ENCODE measurements at regions not wholly inside any gene's neighbourhood (a gene's known extent, or its start where the extent isn't known, plus 50 kb on each side); places are given as distances from the start of the nearest gene placed in this dataset.

DNA sequence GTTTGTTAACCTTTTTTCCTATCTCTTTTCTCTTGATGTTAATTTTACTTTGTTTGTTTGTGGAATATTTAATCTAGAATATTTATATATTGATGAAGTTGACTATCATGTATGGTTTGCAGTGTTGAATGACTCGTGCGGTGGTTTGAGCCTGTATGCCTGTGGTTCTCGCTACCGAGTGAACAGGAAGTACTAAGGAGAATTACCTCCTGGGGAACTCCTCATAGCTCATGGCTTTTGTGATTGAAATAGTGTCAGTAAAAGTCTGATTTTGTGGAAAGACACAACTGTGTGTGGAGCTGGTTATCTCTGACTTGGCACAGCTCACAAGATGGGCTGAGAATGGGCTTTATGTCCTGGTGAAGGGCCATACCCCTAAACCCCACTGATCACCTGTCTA lies 498.6 kb downstream of the GLRX3 start:
- DNase-seq, result peak; percentile 9 to 51 (median 35)

DNA sequence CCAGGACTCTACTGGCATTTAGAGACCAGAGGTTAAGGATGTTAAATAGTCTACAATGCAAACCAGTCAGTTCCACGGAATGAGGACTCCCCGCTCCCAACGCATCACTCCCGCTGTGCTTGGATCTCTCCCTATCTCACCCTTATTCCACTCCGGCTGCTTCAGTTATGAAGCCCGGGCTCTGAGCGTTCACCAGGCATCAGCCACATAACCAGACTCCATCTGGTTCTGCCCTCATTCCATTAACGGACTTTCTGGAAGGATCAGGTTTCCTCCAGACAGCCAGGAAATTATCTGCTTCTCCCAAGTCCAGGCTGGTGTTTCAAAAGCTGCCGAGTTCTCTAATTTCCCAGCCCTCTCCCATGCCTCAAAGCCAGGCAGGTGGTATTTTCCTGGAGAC lies 499.3 kb downstream of the GLRX3 start:
- no peak for DNase-seq

DNA sequence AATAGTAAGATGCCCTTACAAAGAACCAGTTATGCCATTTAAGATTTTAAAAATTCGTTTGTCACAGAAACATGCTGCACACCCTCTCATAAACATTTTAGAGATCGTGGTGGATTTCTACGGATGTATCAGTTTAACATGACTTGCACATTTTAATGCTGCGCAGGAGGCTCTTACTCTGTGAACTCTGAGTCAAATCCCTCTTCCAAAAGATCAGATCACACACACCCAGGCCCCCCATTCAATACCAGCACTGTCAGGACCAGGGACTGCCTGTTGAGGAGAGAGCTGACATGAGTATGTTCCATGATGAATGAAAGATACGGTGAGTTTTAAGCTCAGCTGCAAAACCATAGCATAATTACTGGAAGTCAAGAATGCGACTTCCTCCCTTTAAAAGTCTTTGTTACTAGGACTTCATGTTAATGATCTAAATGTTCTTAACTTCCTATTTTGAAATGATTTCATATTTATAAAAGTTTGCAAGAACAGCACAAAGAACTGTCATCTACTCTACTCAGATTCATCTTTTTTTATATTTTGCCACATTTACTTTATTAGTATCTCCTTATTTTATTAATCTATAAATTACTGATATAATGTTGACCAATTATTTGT lies 500.2 kb downstream of the GLRX3 start:
- peak in 3 of 4 experiments; percentile 13 to 60 (median 46) for DNase-seq

DNA sequence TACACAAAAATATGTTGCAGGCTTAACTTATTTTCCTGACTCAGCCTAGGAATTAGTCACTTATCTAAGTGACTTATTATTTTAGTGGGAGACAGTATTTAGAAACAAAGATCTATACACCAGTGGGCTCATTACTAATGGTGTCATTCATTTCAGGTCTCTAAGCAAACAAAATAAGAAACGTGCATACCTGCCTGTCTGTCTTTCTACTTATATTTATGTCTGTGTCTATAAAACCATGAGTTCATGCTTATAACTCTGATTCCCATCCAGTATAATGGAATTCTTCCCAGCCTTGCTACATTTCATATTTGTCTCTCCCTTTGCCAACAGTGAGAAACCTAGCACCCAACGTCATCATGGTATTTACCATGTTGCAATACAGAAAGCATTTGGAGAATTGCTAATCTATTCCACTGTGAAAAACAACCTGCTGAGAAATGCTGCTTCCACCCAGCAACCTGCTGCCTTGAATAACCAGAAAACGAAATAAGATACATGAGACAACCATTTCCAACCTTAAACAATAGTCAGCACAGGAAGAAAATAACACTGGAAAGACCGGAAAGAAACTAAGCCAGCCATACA lies 501.0 kb downstream of the GLRX3 start:
- peak in 1 of 4 experiments; percentile 7 for DNase-seq

DNA sequence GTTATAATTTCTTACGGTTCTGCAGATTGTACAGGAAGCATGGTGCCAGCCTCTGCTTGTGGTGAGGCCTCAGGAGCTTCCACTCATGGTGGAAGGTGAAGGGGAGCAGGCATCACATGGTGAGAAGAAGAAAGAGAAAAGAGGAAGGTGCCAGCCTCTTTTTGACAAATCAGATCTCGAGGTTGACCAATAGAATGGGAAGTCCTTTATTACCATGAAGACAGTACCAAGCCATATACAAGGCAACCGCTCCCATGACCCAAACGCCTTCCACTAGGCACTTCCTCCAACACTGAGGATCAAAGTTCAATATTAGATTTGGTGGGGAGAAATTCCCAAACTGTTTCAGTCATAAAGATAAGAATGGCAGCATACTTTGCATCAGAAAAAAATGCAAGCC lies 502.8 kb downstream of the GLRX3 start:
- peak; percentile 17 to 50 (median 42) for DNase-seq

DNA sequence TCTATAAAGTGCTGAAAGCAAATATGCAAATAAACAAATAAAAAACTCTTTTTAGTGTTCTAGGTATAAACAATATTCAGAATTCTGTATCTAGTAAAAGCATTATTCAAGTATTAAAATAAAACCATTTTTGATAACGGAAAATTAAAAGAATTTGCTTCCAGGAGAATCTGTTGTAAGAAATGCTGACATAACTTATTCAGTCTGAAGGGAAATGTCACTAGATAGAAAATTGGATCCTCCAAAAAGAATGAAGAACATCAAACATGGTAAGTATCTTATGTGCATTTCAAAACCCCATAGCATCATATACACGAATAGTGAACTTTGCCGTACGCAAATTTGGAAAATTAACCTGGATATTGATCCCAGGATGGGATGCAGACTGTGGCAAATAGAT lies 506.7 kb downstream of the GLRX3 start:
- DNase-seq, result no peak

DNA sequence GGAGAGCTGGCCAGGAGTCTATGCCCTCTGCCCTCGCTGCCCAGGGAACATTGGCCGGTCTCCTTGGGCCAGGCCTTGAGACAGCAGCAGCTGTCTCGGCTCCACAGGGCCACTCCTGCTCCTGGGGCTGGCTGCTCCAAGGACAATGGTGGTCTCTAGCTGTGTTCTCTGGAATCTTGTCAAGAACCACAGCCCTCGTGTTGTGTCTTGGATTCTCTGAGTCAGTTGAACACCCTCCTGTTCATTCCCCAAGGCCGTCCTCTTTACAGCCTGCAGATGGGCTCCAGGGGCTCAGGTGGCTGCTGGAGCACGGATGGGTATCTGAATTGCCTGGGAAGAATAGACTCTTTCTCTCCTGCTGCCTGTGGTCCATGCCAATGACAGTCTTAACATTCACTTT lies 511.1 kb downstream of the GLRX3 start:
- DNase-seq, result no peak

DNA sequence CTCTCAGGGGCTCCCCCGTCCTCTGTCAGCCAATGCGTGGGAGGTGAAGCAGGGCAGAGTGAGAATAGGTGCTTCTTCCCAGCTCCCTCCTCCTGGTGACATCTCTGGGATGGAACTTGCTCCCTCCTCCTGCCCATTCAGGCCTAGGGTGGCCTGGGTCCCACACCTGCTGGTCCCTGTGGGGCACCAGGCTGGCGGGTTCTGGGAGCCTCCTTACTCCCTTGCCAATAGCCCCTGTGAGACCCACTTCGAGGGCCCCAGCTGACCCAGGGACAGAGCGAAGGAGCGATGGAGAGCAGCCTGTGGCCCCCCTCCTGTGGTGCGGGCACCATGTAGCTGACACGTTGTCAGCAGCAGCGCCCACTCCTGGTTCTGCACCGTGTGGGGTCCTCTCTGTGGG lies 512.6 kb downstream of the GLRX3 start:
- DNase-seq, result no peak

DNA sequence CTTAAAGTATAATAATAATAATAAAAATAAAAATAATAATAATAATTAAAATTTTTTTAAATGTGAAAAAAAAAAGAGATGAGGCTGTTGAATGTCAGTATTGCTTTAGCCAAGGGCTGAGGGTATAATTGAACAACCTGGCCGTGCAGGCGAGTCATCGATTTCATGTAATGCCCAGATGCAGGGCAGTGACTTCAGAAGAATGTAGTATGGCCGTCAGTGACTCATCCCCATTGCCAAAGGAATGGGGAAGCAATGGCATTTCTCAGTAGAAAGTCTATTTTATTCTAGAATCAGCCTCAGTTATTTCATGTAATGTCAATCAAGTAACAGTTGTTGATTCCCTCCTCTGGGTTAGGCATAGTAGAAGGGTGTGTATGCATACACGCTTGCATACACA lies 516.4 kb downstream of the GLRX3 start:
- DNase-seq, result peak; percentile 24 to 65 (median 54)

DNA sequence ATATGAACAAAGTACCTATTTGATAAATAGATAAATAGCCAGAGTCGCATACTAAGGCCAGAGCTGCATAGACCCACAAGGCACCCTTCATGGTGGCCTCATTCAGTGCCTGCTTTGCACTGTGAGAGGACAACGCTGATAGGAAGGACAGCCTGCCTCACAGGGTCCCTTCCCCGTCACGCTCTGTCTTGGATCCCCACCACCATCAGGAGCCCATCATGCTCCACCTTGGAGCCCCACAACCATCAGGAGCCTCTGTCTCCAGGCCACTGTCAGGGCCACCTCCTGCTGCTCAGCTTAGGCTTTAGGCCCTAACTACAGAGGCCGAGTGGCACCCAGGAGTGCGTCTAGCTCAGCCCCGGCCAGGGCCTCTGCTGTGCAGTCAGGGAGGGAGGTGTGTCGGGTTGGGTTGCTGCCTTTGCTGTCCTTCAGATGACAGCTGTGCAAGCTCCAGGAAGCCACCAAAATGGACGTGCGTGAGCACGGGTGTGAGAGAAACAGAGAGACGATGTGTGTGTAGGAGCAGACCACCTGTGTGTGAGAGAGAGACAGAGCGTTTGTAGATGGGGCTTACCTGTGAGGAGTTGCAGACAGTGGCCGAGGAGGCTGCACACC lies 516.9 kb downstream of the GLRX3 start:
- DNase-seq, result no peak

DNA sequence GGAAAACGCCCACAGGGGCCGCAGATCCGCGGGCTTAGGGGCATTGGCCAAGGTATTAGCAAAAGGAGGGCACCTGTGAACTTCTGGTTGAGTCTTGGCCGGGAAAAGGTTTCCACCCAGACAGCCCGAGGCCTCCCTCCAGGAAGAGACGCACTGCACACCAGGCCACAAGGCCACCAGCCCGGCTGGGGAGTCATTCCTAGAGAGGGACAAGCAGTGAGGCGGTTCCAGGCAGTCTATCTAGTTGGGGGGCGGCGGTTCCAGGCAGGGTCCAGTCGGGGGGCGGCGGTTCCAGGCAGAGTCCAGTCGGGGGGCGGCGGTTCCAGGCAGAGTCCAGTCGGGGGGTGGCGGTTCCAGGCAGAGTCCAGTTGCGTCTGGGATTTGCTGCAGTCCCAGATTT lies 518.5 kb downstream of the GLRX3 start:
- no peak for DNase-seq

DNA sequence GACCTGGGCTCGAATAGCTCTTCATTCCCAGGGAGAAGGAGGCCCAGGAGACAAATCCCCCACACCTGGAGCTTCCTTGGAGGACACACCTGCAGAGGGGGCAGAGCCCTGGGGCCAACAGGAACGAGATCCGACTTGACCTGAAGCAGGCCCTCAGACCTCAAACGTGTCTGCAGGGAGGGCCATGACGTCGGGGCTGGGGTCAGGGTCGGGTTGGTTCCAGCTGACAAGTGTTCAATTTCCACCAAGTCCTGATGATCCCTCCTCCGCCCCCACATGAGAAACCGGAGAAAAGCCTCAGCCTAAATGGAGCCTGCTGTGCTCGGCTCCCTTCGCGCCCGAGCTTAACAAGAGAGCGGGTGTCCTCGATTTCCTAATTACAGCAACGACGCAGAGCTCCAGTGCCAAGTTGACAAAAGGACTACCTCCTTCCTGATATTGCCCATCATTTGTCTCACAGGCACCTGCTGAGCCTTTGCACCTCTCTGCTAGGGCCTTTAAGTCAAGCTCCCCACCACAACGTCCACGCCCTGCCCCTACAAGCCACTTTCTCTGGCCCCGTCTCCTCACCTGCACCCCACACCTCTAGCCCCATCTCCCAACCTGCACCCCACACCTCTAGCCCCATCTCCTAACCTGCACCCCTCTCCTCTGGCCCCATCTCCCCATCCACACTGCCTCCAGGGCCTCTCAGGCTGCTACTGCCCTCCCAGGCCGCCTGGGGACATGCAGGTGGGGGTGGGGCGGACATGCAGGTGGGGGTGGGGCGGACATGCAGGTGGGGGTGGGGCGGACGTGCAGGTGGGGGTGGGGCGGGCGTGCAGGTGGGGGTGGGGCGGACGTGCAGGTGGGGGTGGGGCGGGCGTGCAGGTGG lies 519.4 kb downstream of the GLRX3 start:
- DNase-seq, result no peak

DNA sequence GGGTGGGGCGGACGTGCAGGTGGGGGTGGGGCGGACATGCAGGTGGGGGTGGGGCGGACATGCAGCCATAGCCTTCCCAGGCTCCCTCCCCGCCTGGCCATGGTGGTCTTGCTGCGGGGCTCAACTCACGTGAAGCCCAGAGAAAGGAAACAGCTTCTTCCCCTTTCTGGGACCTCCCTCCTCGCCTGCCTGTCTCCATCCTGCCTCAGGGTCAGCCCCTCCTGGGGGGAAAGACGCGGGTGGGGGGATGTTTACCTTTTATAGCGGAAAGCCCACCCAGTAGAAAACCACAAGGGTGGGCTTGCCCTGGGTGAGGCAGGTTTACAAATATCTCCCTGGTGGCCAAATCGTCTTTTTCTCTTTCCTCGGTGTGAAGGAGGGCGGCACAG lies 520.0 kb downstream of the GLRX3 start:
- DNase-seq, result no peak

DNA sequence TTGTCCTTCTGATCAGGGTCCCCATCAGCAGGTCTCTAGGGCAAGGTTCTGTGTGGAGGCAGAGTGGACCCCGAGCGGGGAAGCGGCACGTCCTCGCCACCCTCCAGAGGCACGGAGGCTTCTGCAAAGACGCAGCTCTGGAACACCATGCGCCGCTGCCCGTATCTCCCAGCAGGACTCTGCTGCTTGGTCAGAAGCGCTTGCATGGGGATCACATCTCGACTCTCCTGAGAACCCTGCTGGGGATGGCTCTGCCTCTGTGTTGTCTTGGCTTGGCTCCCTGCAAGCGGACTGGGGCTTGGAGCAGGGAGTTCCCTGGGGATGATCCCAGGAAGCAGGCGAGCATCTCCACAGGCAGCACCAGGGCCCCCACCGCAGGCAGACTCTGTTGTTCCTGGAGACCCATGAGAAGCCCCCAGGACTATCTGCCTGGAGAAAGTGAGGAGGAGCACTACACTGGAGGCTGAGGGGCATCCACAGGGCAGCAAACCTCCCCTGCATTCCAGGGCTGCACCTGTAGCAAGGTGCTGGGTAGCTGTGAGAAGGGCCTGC lies 520.5 kb downstream of the GLRX3 start:
- no peak for DNase-seq

DNA sequence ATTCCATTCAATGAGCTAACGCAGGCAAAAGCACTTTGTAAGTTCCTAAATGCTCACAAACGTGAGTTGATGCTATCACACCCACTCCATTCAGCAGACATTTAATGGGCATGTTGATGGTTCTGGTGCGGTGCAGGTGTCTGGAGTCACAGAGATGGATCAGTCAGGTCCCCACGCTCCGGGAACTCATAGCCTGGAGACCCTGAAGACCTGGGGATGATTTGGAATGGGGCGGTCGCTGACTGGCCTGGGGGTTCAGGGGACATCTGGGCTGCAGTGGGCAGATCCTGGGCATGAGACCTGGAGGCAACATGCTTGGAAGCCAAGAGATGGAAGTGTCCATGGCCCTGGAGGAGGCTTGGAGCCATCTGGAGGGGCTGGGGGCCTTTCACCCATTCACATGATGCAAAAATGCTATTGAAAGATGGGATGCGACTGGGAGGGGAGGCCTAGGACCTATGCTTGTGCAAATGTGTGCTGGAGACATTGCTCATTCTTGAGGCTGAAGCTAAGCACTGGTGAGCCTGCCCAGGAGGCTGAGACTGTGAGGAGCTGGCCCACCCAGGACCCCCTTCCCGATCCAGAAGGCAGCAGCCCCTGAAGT lies 522.6 kb downstream of the GLRX3 start:
- no peak for DNase-seq

DNA sequence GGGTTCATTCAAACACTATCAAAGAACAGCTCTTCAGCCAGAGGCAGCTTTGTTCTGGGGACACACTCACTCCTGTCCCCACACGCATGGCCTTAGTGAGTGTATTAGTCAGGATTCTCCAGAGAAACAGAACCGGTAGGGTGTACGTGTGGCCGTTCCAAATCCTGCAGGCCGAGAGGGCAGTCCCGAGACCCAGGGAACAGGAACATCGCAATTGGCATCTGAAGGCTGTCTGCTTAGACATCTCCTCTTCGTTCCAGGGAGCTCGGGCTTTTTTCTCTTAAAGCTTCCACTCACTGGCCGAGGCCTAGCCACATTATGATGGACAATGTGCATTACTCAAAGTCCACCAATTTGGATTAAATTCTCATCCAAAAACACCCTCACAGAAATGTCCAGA lies 523.3 kb downstream of the GLRX3 start:
- no peak for DNase-seq

DNA sequence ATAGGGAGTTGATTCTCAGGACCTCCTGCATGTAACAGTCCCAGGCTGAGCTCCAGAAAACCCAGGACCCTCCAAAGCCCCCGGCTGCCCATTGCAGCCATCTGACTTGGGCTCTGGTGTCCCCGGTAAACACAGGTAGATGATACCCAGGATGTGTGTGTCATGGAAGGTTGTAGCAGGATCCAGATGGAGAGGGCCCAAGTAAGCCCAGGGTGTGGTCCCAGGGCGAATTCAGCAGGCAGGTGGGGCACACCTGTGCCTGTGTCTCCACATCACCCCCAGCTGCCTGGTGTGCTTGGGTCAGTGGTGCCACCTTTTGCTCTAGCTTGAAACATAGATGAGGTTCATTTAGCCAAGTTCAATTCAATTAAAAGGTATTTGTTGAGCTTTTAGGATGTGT lies 524.1 kb downstream of the GLRX3 start:
- no peak for DNase-seq

DNA sequence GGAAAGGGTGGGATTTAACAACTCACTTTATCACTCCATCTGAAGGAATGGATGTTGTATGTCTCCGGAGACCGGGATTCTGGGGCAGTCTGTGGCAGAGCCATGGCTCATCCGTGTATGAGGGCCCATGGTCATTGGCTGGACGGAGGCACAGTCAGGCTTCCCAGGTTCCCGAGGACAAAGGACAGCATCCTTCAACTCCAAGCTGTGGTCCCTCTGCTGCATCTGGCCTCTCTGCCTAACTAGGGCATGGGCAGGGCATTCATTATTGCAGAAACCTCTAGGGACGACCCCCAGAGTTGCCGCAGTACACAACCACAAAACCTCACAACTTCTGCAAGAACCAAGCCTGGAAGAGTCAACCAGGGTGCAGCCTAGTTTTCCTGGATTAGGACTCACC lies 525.2 kb downstream of the GLRX3 start:
- no peak for DNase-seq

DNA sequence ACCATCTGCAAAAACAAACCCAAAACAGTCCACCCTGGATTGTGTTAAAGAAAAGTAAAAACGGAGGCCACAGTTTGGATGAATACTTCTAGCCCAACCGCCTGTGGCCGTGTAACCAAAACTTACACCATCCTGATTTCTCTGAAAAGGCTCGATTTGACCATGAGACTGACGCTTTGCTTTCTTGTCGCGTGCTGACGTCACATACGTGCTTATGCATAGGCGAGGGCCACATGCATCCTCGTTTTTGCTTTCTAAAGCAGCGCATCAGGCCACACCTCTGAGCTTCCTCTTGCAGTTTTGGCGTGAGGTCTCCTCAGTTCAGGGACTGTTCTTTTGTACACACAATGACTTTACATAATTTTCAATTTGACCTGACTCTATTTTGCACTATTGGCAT lies 526.6 kb downstream of the GLRX3 start:
- no peak for DNase-seq

DNA sequence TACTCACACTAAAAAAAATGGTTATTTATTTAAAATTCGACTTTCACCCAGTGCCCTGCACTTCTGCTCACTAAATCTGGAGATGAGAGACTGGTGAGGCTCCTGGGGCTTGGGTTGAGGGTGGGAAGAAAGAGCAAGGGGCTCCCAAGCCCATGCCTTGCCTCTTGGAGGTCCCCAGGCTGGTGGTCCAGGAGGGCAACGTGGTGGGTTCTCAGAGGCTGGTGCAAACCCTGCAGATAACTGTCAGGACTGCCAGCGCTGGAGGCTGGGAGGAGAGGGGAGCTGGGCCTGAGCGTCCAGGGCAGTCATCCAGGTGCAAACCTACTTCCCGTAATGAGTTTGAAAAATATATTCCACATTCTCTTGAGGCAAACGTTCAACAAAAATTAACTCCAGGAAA lies 528.3 kb downstream of the GLRX3 start:
- DNase-seq, result no peak

DNA sequence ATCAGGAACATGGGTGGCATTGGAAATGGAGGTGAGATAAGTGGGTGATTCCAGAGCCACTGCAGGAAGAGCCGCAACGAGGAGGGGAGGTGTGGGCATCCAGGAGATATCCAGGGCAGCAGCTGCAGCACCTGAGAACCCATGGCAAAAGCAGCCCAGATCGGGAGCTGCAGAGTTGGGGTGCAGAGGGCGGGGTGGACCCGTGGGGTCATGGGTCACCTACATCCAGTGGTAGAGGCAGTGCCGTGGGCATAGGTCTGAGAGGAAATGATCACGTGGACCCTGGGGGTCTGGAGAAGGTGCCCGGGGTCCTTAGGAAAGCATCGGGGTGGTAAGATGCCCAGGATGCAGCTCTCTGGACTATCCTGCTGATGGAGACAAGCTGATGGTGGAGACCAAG lies 530.0 kb downstream of the GLRX3 start:
- no peak for DNase-seq

DNA sequence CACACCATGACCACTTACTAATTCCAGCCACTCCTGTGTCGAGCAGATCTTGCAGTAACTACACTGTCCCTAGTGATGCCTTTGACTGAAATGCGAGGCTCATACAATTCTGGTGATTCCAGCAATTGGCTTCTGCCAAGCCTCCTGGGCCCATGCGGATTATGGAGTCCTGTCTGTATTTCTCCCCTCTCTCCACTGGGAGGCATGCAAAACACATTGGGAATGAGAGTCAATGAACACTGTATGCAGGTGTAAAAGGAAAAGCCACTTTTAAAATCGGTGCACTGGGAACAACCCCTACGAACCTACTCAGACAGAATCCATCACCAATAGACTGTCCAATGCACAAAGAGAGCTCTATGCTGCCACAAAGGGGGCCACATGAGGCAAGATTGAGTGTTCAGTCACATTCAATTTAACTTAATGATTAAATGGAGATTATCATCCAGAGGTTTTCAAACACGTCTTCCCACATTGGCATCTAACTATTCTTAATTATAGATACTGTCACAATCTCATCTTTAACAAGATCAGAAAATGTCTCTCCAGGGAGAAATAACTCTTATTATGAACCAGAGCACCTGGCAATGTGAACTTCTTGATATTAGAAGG lies 550.6 kb downstream of the GLRX3 start:
- peak in 3 of 4 experiments; percentile 5 to 11 (median 9) for DNase-seq

Data from suppressor macrophage (primary cell).